OCI-M2 (cell line): ENCODE measurements at regions not wholly inside any gene's neighbourhood (a gene's known extent, or its start where the extent isn't known, plus 50 kb on each side); places are given as distances from the start of the nearest gene placed in this dataset.

Experiments used
- DNase-seq: peaks from one replicate; lab custom pipeline; 2025; ENCODE audit not compliant: unreplicated experiment; lab: John Stamatoyannopoulos, UW

DNA sequence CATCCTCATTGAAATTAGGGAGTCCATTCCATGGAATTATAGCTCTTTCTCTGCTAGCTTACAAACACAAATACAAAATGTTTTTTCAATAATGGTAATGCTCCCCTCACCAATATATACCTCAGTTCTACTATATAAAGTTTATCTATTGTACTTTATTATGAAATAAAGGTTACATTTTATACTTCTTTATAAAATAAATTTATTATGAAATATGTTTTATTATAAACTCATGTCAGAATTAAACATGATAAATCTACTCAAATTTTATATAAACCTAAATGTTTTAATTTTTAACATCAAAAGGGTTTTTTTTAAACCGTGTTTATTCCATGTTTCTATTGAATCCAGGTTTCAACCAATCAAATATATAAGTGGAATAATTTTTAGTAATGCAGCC, 646.1 kb upstream of the PCDH20 start:
- no peak for DNase-seq

DNA sequence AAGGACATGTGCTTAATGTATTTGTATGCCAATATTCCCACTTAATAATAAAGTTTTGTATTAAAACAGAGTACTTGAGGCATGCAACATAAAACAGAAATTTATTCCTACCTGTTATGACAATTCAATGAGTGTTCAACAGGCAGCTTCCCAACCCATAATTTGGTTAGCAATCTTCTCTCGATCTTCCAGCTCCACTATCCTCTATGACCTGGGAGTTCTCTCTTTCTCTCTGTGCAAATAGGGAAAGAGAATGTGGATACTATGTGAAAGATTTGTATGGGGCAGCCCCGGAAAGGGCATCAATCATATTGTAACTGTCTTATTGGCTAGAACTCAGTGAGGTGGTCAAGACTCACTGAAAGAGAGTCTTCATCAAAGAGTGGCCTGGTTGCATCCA, 644.9 kb upstream of the PCDH20 start:
- no peak for DNase-seq

DNA sequence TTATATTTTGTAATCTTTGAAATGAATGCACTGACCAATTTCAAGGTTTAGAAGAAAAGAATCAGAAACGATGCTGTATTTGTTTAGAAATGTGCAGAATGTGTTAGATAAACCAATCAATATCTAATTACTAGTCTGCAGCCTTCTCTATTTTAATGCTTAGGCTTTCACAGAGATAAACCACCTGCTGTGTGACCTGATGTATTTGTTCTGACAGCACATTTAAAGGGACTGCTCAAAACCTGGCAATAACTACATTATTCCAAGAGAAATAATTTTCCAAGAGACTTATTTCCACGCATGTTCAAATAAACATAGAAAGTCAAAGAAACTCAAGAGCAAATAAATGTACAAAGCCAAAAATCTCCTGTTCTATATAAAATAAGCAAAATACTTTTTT, 641.6 kb upstream of the PCDH20 start:
- DNase-seq, result no peak

DNA sequence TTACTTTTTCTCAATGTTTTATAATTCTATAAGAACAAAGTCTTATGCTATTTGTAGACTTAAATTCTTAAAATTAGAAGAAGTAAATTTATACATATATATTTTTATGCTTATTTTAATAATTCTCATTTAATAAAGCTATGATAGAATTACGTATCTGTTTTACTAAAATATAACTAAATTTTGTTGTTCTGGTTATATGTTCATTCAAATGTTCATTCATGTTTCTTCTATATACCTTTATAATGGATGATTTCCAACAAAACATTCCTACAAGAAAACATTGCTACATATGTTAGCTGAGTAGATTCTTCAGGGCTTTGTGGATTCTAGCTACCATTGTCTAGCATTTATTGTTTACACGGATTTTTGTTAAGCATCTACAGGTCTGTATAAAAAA, 634.3 kb upstream of the PCDH20 start:
- DNase-seq, result no peak

DNA sequence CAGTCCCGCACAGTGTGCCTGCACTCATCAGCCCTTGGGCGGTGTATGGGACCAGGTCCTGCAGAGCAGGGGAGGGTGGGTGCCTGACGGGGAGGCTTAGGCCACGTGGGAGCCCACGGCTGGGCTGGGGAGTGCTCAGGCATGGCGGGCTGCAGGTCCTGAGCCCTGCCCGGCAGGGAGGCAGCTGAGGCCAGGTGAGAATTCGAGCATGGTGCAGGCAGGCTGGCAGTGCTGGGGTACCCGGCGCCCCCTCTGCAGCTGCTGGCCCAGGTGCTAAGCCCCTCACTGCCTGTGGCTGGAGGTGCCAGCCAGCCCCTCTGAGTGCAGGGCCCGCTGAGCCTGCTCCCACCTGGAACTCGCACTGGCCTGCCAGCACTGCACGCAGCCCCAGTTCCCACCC, 630.9 kb upstream of the PCDH20 start:
- no peak for DNase-seq

DNA sequence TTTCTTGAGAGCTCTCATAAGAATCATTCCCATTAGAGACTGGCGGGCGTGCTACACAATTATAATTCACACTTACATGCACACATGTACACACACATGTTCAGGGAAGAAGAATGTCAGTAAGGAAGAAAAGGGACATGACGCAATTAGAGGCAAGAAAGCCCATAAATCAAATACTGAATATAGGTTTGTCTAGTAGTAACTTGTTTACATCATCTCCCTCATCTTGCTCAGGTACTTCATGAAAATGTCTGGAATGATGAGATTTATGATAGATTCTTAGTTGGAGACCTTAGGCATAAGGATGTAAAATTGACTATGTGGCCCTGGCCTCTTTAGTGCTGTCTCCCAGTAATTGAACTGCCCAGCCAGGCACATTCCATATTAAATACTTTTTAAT, 628.0 kb upstream of the PCDH20 start:
- no peak for DNase-seq

DNA sequence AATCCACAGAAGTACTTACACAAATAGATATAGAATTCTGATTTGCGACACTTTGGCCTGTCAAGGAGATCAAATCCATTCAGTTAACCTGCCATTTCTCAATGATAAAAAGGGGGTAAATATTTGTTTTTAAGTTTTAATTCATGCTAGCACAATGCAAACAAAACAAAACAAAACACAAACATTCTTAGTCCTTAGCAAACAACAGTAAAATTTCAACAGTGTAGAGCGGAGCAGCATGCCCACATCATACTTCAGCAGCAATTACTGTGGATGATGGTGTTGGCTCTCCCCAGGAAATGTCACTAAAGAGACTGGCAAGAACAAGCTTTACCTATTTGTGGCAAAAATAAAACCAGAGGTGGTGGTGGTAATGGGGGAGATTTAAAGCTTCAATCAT, 625.2 kb upstream of the PCDH20 start:
- DNase-seq, result no peak

DNA sequence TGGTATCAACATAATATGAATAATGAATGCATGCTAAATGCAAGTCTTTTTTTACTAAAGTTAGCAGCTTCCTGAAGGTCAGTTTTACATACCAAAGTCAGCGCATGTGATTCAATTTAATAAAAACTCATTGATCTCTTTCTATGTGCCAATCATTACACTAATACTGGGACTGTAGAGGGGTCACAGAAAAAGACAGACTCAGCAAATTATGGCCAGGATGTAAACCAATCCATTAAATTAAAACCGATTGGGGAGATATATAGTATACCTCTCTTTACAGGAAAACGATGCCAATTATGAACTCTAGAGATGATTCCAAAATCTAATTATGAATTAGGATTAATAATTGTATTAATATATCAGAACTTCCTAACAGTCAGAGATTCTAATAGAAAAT, 624.4 kb upstream of the PCDH20 start:
- DNase-seq, result no peak

DNA sequence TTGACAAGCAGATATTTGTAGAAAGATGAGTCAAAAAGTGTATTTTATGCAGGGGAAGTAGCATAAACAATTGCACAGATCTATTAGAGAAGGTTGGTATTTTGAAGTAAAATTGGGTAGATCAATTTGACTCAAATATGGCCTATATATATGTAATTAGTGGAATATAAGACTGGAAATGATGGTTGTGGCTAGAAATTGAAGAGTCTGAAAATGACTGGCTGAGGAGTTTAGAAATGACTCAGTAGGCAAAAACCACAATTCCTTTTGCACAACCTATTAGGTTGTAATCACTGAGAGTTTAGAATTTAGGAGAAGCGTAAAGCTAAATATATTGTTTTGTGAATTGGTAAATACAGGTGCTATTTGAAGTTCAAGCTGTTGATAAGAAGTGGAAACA, 622.6 kb upstream of the PCDH20 start:
- DNase-seq, result no peak

DNA sequence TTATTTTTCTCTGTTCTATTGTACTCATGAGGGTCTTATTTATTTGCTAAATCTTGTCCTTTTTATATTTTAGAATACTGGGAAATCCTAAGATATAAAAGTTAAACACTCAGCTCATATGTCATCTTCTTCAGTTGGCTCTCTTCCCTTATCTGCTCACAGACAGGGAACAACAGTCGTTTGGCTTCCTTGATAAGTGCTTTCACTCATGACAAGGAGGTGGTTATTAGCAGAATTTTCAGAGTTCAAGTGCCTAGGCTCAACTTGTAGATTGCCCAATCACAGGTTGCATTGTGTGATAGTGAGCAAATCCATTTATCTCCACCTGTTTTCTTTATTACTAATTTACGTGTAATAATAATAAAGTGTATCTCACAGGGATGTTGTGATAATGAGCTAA, 620.3 kb upstream of the PCDH20 start:
- no peak for DNase-seq

DNA sequence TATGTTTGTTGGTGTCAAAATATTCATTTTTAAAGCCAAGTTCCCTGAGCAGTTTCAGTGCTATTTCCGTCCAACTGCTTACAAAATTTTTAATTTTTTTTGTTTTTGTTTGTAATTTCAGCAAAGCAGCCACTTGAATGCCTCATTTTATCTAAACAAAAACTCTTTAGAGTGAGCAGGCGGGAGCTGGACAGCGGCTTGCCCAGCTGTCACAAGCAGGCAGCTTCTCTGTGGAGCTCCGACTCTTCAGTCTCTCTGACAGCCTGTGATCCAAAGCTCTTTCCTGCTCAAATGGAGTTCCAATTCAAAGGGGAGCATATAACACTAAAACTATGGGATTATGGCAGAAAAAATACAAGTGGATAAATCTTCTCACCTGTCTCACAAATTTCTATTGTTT, 618.3 kb upstream of the PCDH20 start:
- no peak for DNase-seq

DNA sequence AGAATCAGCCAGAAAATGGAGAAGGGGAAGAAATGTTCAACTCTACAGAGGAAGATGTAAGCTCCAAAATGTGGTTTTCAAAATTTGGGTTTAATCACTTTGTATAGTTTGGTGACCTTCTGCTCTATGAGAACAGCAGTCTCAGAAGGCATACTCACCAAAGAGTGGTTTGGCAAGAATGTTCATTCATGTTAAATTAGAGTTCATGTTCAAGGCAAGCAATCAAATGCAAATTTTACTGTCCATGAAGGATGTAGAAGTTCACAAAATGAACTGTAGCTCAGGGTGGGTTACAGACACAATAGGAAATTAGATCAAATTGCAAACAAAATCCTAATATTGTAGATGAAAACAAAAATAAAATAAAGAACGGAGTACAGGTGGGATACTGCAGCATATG, 606.7 kb upstream of the PCDH20 start:
- DNase-seq, result no peak

DNA sequence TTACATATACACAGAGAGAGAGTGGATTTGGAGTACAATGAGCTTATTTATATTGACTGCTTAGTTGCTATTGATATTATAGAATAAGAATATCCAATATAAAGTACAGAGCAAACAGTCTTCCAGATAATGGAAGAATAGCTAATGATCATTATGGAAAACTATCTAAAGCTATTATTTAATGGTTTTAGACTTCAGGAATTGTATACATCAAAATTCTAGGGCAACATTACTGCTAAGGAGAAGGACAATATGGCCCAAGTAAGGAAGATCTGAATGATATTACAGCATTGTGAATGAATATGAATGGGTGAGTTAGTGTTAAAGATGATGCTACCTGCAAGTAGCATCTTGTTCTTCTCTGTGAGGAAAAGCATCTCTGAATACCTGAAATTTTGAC, 604.2 kb upstream of the PCDH20 start:
- DNase-seq, result no peak

DNA sequence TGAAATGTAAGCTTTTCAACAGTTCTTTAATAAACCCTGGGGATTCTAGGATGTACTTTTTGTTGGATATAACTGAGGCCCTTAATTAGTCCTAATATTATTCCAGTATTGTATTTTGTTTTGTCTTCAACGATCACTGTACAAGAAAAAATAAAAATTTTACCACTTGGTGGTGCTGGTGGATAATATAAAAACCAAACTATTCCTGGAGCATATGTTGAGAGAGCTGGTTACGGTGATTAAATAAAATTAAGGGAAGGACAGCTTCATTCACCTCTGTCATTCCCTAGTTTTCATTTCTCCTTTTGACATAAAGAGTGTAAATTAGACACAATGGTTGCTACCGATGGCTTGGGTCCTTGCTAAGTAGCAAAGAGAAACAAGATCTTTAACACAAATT, 598.6 kb upstream of the PCDH20 start:
- DNase-seq, result peak; percentile 21

DNA sequence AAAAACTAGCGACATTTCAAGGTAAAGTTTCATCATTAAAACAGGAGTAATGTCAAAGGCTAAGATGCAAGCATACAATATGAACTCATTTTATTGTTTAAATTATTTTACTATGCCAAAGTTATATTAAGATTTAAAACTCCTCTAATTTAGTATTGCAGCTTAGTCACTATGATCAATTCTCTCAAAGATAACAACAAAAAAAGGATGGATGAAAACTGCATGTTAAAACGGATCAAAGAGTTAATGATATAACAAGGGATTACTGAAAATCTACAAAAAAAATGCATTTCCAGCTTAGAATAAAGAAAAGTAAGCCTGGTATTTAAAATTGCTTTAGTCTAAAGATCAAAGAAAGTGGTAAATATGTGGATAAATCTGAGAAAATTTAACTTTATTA, 587.8 kb upstream of the PCDH20 start:
- no peak for DNase-seq

DNA sequence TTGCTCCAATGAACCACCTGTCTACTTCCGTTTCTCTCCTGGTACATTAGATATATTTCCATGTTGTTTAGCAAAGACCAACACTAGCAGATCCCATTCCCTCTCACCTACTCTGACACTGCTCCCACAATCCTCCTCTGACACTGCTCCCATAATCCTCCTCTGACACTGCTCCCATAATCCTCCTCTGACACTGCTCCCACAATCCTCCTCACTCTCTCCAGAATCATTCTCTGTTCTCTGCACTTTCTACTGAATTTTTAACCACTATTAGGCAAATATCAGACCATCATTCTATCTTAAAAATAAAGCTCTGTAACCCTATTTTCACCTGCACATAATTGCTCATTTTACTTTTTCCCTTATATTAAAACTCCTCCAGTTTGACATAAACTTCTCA, 578.5 kb upstream of the PCDH20 start:
- DNase-seq, result no peak

DNA sequence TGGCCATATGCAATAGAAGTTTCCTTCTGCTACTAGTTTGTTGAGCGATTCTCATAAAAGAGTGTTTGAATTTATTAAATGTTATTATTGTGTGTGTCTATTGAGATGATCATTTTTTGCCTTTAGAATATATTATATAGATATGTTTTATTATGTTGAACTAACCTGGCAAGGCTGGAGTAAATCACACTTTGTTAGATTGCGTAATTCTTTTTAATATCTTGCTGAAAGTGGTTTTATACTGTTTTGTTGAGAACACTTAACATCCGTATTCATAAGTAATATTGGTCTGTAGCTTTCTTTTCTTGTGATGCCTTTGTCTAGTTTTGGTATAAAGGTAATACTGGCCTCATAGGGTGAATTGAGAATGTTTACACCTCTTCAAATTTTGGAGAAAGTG, 574.3 kb upstream of the PCDH20 start:
- DNase-seq, result no peak

DNA sequence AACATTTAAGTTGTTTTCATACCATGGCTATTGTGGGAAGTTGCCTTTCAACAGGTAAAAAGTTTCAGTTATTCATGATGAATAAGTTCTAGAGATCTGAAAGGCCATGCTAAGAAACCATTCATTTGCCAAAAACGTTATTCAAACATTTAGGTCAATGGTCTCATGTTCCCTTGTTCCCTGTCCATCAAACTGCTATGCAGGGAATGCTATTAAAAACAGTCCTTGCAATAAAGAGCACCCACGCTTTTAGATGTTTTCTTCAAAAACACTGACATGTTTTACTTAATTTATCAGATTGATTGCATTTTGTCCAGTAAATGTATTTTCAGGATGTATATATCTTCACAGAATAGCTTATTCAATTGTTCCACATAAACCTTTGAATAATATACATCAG, 573.2 kb upstream of the PCDH20 start:
- DNase-seq, result no peak

DNA sequence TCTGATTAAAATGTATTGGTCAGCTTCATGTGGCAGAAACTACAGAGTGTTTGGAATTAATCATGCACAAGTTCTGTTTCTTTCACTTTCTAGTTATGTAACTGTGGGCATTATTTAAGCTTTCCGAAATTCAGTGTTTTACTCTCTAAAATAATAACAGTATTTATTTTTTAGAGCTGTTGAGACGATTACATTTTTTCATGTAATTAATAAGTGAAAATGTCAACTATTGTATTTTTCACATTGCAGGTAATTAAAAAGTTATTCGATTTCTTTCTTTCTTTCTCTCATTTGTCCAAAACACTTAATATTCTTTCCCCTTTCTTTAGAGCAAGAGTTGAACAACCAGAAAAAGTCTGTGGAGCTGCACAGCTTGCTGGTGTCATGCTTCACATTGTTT, 559.4 kb upstream of the PCDH20 start:
- DNase-seq, result no peak

DNA sequence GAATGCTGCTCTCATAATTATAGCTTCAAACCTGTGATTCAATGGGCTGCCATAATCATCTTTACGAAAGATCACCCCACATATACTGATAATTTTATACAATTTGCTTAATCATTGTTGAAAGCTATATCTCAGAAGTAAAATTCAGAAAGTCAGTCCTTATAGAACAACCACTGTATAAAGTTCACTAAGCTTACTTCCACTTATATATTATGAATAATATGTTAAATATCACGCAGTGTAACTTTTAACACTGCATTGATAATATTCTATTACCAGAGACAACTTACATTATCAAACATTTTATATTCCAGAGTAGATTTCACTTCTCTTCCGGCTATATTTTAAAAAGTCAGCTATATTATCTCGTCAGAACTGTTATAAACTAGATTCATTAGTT, 550.1 kb upstream of the PCDH20 start:
- DNase-seq, result no peak

DNA sequence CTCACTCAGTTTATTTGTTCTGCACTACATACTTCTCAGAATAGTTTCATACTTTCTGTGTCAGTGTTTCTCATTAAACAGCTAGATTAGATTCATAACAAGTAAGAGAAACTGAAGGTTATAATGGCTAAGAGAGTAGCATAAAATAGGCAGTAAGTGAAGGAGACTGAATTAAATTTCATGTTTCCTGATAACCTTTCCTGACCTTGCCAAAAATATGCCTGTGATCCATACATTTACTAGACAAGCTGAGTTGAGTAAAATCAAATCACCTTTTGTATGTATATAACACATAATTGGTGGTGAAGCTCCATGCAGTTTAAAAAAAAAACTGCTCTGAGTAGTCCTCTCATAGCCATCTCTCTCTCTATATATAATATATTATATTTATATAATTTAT, 545.3 kb upstream of the PCDH20 start:
- no peak for DNase-seq

DNA sequence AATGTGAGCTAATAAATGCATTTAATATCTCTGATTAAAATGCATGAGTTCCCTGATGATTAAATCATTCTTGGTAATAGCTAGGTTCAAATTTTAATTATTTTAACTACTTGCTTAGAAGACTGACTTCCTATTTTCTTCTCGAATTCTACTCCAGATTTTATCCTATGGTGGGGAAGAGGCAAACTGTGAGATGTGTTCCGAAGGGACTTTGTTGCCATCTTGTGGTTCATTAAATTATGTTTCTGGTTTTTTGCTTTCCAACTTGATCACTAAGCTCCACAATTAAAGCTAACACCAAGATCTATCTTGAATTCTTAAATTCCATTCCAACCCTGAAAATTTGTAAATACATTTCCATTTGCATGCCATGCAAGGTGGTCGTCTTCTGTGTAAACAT, 538.4 kb upstream of the PCDH20 start:
- no peak for DNase-seq

DNA sequence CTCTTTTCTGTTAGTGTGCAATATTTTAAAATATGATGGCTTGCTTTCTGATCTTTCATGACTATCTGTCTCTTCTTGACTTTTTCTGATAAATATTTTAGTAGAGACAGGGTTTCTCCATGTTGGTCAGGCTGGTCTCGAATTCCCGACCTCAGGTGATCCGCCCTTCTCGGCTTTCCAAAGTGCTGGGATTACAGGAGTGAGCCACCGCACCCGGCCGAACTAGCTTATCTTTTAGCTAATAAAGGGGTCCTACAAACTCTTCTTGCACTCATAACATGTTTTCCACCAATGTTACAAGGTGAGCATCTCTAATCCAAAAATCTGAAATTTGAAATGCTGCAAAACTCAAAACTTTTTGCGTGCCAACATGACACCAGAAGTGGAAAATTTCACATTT, 535.2 kb upstream of the PCDH20 start:
- DNase-seq, result no peak

DNA sequence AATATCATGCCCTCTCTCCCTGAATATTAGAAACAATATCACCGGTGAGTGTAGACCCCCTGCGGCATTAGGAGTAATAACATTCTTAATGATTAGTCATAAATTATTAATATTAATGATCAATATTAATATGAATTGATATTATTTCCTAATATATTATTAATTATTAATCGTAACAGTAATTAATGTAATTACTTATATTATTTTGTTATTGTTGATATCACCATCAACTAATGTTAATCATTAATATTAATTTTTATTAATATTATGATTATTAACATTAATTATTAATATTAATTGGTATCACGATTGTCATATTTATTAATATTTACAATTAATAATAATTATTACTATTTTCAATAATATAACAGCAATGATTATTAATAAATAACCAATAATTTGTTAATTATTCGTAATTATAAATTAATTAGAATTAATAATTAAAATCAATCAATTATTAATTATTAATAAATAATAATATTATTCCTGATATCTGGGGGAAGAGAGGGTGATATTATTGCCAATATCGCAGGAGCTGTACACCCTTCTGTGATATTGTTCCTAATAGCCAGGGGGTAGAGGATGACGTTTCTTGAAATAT, 528.8 kb upstream of the PCDH20 start:
- DNase-seq, result no peak
